HG02973 (cell line): ENCODE measurements at regions not wholly inside any gene's neighbourhood (a gene's known extent, or its start where the extent isn't known, plus 50 kb on each side); places are given as distances from the start of the nearest gene placed in this dataset.

ENCODE experiments used
- ATAC-seq: cut with Tn5 transposase; IDR thresholded peaks from one replicate; pipeline ENCODE4 v1.9.1; 2021; ENCODE audit warnings: moderate library complexity; ENCODE audit not compliant: unreplicated experiment

DNA sequence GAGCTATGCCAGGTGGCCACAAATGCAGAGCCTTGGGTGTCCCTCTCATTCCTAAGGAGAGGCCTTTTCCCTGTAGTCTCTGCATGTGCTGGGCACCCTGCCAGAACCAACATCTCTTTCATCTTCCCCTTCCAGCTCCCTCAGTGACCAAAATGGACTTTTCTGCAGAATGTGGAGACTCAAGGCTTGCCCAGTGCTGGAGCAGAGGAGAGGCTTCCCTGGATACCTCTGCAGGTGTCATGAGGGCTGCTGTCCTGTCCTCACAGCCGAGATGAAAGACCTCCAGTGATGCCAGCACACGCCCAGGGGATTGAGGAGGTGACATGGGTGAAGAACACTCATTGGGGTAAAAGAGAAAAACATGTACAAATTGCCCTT, 347.0 kb upstream of the AJAP1 start:
- no peak for ATAC-seq

DNA sequence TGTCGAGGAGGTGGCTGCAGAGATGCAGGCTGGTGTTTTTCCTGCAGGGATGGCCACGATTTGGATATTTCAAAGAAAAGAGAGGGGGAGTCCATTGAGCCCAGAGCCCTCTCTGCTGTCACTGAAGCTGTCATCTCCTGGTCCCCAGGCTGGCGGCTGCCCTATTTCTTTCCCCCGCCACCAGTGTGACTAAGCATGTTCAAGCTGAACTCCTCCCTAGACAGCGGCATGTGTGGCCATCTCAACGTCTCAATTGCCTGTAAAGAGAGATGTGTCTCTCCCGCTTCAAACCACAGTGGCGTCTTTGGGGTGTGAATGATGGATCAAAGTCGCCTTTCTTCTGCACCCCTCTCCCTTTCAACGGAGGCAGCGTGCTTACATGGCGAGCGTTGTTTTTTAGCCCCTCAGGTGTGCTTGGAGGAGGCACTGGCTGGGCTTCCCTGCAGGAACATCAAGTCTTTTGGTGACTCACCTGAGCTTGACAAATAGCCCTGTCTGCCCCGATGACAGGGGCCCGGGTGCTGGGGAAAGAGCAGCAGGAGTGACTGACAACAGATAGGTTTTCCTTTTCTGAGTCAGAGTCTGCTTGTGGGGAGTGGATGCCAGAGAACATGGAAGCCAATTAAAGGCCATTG, 346.4 kb upstream of the AJAP1 start:
- ATAC-seq: no peak

DNA sequence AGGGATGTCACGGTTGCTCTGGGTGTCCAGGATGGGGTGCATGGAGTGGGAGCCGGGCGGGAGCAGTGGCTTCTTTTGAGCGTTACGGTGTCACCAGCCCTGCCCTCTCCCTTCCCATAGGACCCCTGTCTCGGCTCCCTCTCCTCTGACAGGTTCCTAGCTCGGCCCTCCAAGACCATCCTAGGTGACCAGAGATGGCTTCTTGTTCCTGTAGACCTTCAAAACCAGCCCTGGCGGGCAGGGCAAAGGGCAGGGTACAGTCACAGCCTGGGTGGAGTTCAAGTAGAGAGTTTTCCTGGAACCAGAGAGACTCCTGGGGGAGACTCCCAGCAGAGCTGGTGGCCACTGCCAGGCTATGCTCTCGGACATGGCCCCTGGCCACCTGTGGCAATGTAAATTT, 345.6 kb upstream of the AJAP1 start:
- ATAC-seq: no peak

DNA sequence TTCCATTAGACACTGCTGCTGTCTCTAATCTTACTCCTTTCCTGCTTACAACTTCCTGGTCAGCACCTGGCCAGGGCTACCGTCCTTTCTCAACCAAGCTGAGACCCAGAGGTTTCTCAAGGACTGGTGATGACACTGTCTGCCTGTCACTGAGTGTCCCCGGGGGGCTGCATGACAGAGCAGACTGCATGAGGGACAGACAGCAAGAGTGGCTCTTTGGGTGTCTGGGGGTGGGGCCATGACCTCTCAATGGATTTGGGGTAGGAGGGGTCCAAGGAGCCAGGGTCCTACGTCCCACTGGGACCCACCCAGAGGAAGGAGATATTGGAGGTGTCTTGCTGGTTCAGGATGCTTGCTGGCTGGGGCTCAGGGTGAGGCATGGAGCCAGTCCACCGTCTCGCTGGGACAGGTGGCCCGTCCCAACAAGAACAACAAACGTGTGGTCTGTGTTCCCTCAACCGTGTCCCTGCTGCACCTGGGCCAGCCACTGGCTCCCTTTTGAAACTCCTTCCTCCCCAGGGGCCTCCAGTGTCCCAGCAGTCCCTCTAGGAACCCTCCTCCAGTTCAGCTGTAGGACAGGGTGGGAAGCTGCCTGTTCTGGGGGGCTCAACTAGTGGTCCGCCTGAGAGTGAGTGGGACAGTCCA, 344.6 kb upstream of the AJAP1 start:
- no peak for ATAC-seq

DNA sequence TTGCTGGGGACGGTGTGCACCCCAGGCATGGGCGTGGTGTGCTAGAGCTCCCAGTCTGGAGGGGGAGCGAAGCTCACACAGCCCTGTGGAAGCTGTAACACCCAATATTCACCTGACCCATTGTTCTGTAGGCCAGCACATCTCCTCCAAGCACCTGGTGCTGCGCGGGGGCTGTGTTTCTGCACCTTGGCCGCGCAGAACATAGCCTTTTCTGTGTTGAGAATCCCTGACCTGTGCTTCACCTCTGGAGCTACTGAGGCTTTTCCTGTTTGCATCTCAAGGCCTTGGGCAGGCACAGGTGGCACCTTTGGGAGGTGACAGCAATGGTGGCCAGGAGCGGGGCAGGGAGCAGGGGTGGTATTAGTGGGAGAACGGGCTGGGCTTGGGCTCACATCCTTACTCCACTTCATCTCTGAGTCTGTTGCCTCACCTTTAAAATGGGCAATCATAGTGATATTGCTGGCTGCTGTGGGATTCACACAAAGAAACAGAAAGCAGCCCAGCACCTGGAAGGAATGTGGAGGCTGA, 343.9 kb upstream of the AJAP1 start:
- ATAC-seq: no peak

DNA sequence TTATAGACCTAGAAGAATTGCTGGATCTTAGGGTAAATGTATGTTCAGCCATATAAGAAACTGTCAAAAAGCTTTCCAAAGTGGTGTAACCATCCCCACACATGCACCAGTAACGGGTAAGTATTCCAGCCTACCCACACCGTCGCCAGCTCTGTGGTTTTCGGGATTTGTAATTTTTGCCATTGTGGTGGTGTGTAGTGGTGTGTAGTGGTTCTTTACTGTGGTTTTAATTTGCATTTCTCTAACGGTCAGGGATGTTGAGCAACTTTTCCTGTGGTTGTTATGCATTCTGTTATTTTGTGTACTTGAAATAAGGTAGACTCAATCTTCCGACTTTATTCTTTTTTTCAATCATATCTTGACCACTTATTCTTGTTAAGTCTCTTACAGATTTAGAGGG, 342.4 kb upstream of the AJAP1 start:
- ATAC-seq: no peak

DNA sequence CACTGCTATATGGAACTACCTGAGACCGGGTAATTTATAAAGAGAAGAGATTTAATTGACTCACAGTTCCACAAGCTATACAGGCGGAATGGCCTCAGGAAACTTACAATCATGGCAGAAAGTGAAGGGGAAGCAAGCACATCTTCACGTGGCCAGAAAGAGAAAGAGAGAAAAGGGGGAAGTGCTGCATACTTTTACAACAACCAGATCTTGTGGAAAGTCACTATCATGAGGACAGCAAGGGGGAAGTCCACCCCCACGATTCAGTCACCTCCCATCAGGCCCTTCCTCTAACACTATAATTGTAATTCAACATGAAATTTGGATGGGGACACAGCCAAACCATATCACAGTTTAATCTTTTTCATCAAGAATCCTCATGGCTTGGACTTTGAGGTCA, 339.2 kb upstream of the AJAP1 start:
- ATAC-seq: no peak

DNA sequence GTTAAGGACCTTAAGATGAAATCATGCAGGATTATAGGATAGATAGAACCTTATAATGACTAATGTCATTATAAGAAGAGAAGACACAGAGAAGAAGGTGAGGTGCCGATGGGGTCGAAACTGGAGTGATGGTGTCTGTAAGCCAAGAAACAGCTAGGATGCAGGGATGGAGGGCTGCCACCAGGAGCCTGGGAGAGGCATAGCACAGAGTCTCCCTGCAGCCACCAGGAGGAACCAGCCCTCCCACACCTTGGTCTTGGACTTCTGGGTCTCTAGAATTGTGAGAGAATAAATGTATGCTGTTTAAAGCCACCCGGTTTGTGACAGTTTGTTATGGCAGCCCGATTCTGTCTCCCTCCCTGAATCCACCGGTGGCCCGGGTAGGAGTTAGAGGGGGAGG, 337.2 kb upstream of the AJAP1 start:
- no peak for ATAC-seq

DNA sequence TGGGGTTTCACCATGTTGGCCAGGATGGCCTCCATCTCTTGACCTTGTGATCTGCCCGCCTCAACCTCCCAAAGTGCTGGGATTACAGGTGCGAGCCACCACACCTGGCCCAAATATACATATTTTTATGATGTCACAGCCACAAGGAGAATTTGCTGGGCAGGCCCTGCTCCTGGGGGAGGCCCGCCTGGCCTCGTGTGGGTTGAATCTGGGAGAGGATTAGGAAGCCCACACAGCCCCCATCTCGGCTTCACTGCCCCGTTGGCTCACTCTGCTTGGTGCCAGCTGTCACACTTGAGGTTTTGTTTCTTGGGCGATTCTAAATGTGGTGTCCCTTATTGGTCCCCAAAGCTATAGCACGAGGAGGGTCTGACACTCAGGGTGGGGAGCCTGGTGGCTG, 335.7 kb upstream of the AJAP1 start:
- no peak for ATAC-seq

DNA sequence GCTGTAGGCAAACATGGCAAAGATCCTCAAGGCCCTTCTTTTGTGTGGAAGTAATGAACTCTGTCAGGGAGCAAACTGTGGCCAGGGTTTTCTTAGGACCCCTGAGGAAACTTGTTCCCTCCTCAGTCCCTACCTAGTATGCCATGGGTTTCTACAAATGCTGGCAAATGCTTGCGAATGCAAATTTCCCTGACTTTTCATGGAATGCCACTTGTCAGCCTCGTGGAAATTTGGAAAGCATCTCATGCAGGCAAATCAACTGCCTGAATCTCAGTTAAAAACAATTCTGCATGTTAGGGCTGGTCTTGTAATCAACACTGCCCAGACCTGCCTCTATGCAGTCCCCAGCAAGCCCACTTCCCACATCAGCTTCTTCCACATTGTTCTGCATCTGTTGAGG, 334.9 kb upstream of the AJAP1 start:
- no peak for ATAC-seq

DNA sequence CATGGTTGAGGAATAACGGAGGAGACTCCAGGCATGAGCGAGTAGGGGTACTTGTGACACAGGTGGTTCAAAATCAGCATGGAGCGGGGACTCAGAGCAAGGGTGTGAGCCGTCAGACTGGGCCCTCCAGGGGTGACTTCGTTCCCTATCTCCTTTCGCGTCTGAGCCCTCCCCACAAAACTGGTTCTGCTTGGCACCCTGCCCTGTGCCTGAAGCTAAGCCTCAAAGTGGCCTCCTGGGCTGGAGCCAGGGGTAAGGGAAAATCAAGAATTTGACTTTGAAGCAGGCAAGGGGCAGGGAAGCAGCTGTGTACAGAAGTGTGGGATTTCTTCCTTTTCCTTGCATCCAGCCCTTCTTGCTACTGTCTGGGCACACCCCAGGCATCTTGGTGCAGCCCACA, 331.5 kb upstream of the AJAP1 start:
- no peak for ATAC-seq

DNA sequence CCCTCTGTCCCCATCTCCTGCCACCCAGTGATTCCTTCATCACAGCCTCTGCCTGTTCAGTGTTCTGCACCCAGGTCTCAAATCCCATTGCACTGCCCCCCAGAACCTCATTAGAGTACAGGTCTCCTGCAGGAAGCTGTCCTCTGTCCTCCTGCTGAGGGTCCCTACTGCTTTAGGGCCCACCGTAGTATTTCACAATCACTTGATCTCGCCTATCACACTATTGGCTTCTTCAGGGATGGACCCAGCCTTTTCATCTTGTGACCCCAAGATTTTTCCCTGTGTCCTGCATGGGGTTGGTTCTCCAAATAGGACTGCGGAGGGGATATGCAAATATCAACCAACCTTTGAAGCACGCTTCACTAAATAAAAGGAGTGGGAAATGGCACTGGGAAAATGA, 331.1 kb upstream of the AJAP1 start:
- ATAC-seq: no peak

DNA sequence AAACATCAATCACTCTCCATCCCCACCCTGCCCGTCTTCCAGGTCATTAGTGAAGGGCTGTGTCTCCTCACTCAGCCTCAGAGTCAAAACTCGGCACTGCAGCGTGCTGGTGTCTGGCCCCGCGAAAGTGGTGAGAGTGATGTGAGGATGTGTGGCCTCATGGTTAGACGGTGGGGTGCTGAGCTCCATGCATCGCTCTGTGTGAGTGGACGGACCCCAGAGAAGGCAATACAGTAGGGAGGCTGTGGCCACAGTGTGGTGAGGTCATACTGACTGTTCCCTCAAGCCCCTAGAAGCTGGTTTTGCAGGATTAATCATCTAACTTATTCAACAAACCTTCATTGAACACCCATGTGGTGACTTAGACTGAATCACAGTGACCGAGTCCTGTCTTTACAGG, 329.9 kb upstream of the AJAP1 start:
- ATAC-seq: no peak

DNA sequence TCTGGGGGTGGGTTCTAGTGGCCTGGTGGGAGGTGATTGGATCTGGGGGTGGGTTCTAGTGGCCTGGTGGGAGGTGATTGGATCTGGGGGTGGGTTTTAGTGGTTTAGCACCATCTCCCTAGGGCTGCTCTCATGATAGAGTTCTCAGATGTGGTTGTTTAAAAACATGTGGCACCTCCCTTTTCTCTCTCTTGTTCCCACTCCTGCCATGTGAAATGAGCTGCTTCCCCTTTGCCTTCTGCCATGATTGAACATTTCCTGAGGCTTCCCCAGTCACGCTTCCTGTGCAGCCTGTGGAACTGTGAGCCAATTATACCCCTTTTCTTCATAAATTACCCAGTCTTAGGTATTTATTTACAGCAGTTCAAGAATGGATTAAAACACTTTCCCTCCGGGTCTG, 327.3 kb upstream of the AJAP1 start:
- ATAC-seq: no peak

DNA sequence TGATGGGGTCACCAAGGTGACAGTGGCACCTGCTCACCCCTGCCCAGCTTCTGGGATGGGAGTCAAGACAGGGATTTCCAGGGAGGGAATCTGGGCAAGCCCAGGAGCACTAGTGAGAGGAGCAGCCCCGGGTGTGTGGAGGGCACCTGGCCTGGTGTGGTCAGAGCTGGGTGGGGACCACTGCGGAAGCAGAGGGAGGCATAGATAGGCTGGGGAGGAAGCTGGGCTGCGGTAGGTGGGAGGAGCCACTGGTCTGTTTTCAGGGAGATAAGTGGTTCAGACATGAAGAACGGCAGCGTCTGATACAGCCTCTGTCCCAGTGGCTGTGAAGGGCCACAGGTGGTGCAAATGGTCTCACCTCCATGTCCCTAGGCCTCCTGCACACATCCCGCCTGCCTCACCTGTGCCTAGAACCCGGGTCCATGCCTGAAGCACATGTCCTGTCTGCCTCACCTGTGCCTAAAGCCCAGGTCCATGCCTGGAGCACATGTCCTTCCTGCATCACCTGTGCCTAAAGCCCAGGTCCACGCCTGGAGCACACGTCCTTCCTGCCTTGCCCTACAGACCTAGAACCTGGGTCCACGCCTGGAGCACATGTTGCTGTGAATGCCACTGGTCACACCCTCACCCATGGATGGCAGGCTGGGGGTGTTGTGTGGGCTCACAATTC, 325.9 kb upstream of the AJAP1 start:
- no peak for ATAC-seq

DNA sequence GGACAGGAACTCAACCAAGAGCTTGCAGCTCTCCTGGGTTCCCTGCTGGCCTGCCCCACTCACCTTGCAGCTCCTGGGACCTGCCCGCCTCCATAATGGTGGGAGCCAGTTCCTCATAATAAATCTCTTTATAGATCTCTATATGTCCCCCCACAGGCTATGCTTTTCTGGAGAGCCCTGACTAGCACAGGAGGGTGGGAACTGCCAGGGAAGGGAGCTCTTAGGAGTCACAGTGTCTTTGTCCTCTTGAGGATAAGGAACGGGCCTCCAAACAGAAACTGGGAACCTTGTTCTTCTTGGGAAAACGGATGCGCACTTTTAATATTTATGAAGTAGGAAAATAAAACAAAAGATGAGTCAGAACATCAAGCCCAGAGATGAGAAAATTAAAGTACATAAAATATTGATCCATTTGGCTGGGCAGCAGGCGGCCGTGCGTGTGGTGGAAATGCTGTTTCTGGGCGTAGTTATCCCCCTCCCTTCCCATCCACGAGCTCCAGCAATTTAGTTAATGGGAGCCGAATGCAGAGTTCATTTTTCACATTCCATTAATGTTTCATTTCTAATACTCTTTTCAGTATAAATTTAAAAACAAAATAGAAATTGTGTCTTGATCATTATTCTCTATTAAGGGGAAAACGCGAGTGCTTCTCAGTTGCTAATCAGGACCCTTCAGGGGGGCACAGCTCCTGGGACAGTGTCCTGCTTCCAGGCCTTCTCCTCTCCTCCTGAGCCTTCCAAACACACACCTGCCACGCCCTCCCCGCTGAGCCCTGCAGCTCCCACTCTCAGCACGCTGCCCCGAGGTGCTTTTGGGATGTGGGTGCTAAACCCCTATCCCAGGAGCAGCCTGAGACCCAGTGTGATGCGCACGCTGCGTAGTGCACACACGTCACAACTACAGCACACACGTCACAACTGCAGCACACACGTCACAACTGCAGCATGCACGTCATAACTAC, 323.3 kb upstream of the AJAP1 start:
- no peak for ATAC-seq

DNA sequence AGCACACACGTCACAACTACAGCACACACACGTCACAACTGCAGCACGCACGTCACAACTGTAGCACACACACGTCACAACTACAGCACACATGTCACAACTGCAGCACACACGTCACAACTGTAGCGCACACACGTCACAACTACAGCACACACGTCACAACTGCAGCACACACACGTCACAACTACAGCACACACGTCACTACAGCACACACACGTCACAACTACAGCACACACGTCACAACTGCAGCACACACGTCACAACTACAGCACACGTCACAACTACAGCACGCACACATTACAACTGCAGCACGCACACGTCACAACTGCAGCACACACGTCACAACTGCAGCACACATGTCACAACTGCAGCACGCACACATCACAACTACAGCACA, 322.6 kb upstream of the AJAP1 start:
- no peak for ATAC-seq

DNA sequence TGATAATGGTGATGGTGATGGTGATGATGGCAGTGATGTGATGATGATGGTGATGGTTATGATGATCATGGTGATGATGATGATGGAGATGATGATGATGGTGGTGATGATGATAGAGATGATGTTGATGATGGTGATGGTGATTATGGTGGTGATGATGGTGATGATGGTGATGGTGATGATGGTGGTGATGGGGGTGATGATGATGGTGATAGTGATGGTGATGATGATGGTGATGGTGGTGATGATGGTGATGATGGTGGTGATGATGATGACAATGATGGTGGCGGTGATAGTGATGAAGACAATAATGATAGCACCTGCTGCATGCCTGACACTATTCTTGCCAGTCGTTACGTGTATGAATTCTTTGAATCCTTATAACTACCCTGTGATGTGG, 317.9 kb upstream of the AJAP1 start:
- no peak for ATAC-seq

DNA sequence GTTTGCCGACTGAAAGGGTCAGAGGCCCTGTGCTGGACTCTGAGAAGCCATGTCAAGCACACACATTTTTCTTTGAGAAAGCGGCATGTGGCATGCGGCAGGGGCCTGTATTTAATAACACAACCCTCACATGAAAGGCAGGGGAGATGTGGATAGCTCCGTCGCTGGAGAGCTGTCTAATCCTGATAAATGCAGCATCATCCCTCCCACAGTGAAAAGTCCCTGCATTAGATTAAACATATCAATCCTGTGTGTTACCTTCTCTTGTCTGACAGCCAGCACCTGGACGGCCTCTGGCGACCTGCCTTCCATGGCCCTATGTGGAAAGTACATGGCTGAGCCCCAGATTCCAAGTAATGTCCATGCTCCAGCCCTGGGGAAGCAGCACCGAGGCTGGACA, 313.0 kb upstream of the AJAP1 start:
- no peak for ATAC-seq

DNA sequence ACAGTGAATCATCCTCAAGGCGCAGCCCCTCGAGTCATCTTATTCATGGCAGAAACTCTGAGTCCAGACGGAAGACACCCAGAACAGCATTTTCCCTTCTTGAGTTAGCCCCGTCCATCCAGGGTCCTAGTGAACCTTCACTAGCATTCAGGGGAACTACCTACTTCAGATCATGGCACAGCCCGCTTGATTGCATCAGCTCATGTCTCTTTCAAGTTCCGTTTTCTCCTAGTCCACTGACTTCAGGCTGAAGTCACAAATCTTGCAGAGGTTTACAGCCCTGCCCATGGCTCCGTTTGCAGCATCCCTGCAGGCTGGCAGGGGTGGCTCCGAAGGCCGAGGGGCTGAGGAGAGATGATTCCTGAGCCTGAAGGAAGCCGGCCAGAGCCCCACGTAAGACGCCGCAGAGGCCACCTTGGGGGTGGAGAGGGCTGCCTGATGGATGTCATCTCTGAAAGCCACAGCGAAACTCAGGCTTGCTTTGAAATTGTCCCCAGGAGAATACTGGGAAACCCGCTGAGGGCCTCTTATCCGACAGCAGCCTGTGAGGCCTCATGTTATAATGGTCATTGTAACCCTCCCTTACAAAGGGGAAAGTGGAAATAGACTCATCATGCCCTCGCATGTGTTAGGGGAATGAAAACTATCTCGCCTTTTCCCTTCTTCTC, 310.2 kb upstream of the AJAP1 start:
- no peak for ATAC-seq

DNA sequence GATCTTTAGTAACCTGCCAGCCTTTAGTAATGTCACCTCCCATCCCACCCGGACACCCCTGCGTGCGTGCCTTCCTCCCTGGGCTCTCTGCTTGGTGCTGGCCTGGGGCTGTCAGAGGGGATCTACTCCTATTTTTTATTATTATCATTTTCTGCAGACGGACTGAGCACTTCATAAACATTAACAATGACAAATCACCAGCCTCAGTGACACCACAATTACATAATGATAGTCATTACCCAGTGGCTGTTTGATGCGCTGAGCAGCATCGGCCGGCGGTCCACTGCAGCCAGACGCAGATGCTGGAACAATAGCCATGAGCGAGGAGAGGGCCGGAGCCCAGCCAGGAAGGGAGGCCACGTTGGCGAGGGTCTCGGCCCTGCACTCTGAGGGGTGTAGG, 309.3 kb upstream of the AJAP1 start:
- ATAC-seq: no peak
